HCT116 (cell line): ENCODE measurements at regions not wholly inside any gene's neighbourhood (a gene's known extent, or its start where the extent isn't known, plus 50 kb on each side); places are given as distances from the start of the nearest gene placed in this dataset.
"Not testable (repeated sequence)": the region's sequence is repeated elsewhere in the genome, so short reads cannot be mapped to it uniquely, and the experiment has no call there.

Experiments used
- CEBPB ChIP-seq: IDR thresholded peaks from 2 replicates; pipeline ENCODE4 v1.6.1; 2012; ENCODE audit warnings: low read depth
- ELF1 ChIP-seq: IDR thresholded peaks from 2 replicates; pipeline ENCODE4 v1.6.1; 2012; ENCODE audit warnings: low read depth, borderline replicate concordance
- EZH2 ChIP-seq: fragments of 200-600 bp; sonication (generic); IDR thresholded peaks from 2 replicates; pipeline ENCODE4 v1.6.1; 2017; ENCODE audit warnings: antibody characterized with exemption, mixed run types
- EZH2phosphoT487 ChIP-seq: fragments of 200-600 bp; IDR thresholded peaks from 2 replicates; pipeline ENCODE4 v1.6.1; 2018; ENCODE audit warnings: antibody characterized with exemption, borderline replicate concordance
- POLR2A ChIP-seq: IDR thresholded peaks from 2 replicates; pipeline ENCODE4 v1.7.0; 2011; ENCODE audit warnings: borderline replicate concordance; ENCODE audit not compliant: insufficient read depth, insufficient read length; ENCODE audit errors: extremely low read depth
- POLR2AphosphoS5 ChIP-seq: IDR thresholded peaks from 2 replicates; pipeline ENCODE4 v1.6.1; 2011; ENCODE audit warnings: mild to moderate bottlenecking, low read depth, low read length, moderate library complexity
- RAD21 ChIP-seq: IDR thresholded peaks from 2 replicates; pipeline ENCODE4 v1.6.1; 2012; ENCODE audit warnings: low read depth, mild to moderate bottlenecking
- SIN3A ChIP-seq: IDR thresholded peaks from 2 replicates; pipeline ENCODE4 v1.6.1; 2012; ENCODE audit warnings: low read depth
- TF ChIP-seq, protein P1 (sequence below), 3 experiments: fragments of 200-600 bp in 1 of 3; sonication (generic) in 1 of 3; IDR thresholded peaks in 2 of 3; conservative IDR thresholded peaks in 1 of 3; 2 replicates each; pipeline ENCODE4 v1.5.1; 2012 to 2017; ENCODE audit warnings: low read depth in 2 of 3, low read length in 2 of 3, antibody characterized with exemption in 1 of 3, borderline replicate concordance in 1 of 3, control low read depth in 1 of 3, mild to moderate bottlenecking in 1 of 3, mixed read lengths in 1 of 3, mixed run types in 1 of 3, moderate library complexity in 1 of 3; ENCODE audit not compliant: insufficient read depth in 1 of 3
- TF ChIP-seq, protein P2 (sequence below): IDR thresholded peaks from 2 replicates; pipeline ENCODE4 v1.6.1; 2012
- TF ChIP-seq, protein P3 (sequence below): IDR thresholded peaks from 2 replicates; pipeline ENCODE4 v1.6.1; 2012; ENCODE audit warnings: low read depth

DNA sequence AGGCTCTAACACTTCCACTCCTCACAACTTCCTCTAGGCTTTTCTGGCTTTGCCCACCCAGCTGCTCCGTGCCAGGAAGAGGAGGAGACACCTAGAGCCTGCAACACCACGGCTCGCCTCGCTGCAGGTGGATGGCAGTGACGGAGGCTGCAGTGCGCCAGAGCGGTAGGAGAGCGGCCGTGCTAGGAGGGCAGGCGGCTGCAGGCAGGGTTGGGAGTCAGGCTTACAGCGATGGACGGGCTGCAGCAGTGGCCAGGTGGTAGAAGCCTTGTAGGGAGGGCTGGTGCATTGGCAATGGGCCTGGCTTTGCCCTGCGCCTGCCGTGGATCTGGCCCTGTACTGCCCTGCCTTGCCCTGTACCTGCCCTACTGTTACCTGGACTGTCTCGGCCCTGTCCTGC, 4896.0 kb upstream of the OR11H1 start:
- TF ChIP-seq, protein P1, sequence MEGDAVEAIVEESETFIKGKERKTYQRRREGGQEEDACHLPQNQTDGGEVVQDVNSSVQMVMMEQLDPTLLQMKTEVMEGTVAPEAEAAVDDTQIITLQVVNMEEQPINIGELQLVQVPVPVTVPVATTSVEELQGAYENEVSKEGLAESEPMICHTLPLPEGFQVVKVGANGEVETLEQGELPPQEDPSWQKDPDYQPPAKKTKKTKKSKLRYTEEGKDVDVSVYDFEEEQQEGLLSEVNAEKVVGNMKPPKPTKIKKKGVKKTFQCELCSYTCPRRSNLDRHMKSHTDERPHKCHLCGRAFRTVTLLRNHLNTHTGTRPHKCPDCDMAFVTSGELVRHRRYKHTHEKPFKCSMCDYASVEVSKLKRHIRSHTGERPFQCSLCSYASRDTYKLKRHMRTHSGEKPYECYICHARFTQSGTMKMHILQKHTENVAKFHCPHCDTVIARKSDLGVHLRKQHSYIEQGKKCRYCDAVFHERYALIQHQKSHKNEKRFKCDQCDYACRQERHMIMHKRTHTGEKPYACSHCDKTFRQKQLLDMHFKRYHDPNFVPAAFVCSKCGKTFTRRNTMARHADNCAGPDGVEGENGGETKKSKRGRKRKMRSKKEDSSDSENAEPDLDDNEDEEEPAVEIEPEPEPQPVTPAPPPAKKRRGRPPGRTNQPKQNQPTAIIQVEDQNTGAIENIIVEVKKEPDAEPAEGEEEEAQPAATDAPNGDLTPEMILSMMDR (IDR thresholded peaks at IDR 0.05 in 2 of 3, conservative IDR thresholded peaks at IDR 0.05 in 1 of 3; ENCODE audit: borderline replicate concordance in 1 of 3, insufficient read depth in 1 of 3, low read depth in 2 of 3, low read length in 2 of 3): not testable (repeated sequence)
- TF ChIP-seq, protein P2, sequence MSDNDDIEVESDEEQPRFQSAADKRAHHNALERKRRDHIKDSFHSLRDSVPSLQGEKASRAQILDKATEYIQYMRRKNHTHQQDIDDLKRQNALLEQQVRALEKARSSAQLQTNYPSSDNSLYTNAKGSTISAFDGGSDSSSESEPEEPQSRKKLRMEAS: not testable (repeated sequence)
- TF ChIP-seq POLR2A, EZH2, RAD21, SIN3A, ELF1, POLR2AphosphoS5, CEBPB, EZH2phosphoT487: not testable (repeated sequence)
- TF ChIP-seq, protein P3, sequence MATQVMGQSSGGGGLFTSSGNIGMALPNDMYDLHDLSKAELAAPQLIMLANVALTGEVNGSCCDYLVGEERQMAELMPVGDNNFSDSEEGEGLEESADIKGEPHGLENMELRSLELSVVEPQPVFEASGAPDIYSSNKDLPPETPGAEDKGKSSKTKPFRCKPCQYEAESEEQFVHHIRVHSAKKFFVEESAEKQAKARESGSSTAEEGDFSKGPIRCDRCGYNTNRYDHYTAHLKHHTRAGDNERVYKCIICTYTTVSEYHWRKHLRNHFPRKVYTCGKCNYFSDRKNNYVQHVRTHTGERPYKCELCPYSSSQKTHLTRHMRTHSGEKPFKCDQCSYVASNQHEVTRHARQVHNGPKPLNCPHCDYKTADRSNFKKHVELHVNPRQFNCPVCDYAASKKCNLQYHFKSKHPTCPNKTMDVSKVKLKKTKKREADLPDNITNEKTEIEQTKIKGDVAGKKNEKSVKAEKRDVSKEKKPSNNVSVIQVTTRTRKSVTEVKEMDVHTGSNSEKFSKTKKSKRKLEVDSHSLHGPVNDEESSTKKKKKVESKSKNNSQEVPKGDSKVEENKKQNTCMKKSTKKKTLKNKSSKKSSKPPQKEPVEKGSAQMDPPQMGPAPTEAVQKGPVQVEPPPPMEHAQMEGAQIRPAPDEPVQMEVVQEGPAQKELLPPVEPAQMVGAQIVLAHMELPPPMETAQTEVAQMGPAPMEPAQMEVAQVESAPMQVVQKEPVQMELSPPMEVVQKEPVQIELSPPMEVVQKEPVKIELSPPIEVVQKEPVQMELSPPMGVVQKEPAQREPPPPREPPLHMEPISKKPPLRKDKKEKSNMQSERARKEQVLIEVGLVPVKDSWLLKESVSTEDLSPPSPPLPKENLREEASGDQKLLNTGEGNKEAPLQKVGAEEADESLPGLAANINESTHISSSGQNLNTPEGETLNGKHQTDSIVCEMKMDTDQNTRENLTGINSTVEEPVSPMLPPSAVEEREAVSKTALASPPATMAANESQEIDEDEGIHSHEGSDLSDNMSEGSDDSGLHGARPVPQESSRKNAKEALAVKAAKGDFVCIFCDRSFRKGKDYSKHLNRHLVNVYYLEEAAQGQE: not testable (repeated sequence)
